ENCODE measurements at regions not wholly inside any gene's neighbourhood (a gene's known extent, or its start where the extent isn't known, plus 50 kb on each side); places are given as distances from the start of the nearest gene placed in this dataset.

GRCh38 chr3:43948013-43948412 is 257.3 kb downstream of the ABHD5 start:
- FAIRE-seq = no peak
- no peak for DNase-seq (ENCODE audit: low spot score)

- no peak for FAIRE-seq
- DNase-seq (ENCODE audit: low spot score) = no peak
These were observed 258.9 kb downstream of the ABHD5 start for GRCh38 chr3:43949594-43949993.

GRCh38 chr3:43950775-43951174 is 260.0 kb downstream of the ABHD5 start:
- no peak for FAIRE-seq
- no peak for DNase-seq (ENCODE audit: low spot score)

DNA sequence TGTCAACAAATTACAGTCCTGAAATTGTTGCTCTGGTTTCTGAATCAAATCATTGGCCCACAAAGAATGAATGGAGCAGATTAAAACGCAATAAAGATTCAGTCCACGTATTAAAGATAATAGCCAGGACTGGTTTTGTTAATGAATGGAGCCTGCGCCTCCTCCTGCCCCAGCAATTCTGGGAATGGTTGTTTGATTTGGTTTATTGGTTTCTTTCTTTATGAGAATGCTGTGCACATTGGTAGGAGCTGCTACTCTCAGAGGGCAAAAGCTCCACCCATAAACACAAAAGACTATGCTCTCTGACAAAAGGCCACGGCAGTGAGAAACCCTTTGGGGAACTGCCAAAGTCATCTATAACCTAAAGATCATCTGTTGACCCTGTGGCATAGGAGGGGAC is 261.1 kb downstream of the ABHD5 start:
- FAIRE-seq = no peak
- no peak for DNase-seq (ENCODE audit: low spot score)

- FAIRE-seq (no peak), DNase-seq (ENCODE audit: low spot score) (no peak)
These were observed 262.6 kb downstream of the ABHD5 start for GRCh38 chr3:43953380-43953779.

DNA sequence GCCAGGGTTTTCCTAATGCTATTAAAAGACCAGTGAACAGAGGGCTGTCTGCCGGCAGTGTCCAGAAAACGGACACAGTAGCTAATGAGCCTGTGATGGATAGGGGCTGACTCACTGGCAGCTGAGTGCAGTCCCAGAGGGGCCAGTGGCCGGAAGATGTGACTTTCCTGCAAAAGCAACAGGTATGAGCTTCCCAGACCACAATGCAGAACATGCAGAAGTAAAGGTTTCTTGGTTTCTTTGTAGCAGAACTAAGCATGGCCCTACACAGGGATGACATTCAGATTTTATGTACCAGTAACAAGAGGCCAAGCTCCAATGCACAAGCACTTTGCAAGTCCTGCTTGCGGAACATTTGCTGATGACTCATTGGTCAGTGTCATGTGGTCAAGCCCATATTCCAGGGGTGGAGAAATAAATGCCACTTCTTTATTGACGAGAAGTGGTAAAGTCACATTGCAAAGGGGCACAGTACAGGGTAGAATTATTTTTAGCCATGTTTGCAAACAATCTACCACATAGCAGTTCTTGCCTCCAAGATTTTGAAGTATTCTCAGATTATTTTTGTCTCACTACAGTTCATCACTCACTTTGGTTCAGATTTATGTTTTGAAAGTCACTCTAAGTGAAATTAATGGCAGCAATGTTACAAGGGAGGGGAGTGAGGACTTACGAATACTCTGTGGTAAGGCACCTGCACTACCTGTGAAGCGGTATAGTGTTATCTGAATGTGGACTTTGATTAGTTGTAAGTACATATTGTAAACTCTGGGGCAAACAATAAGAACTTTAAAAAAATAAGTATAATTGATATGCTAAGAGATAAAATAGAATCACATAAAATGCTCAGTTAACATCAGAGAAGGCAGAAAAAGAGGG is 263.3 kb downstream of the ABHD5 start:
- DNase-seq (ENCODE audit: low spot score) (peak; percentile 79), FAIRE-seq (peak; percentile 87)

GRCh38 chr3:43956945-43957344 is 266.2 kb downstream of the ABHD5 start:
- no peak for DNase-seq (ENCODE audit: low spot score)

GRCh38 chr3:43957553-43957952 is 266.8 kb downstream of the ABHD5 start:
- FAIRE-seq (no peak), DNase-seq (ENCODE audit: low spot score) (no peak)

More at GRCh38 chr3:43956945-43957344, 266.2 kb downstream of the ABHD5 start:
- no peak for FAIRE-seq

- no peak for FAIRE-seq
- DNase-seq (ENCODE audit: low spot score) = no peak
These were observed 267.4 kb downstream of the ABHD5 start for GRCh38 chr3:43958005-43958770.

DNA sequence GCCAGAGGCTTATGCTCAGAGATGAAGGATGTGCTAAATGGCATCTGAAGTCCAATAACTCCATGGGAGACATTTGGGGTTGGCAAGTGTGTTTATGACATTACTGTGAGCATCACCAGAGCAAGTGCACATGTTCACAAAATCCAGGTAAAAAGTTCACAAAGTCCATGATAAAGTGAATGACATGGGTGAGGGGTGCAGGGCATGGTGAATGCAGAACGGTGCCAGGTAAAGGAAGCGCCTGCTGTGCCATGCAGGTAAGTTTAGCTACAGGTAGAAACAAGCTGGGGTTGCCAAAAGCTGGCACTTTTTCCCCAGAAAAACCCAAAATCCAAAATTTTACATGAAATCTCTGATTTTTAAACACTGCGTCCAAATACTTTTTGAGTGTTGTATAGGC is 268.2 kb downstream of the ABHD5 start:
- FAIRE-seq (no peak), DNase-seq (ENCODE audit: low spot score) (no peak)

GRCh38 chr3:43959498-43960447 is 269.0 kb downstream of the ABHD5 start:
- no peak for FAIRE-seq

GRCh38 chr3:43960448-43960840 is 269.7 kb downstream of the ABHD5 start:
- DNase-seq (ENCODE audit: low spot score) = no peak
- no peak for FAIRE-seq

More at GRCh38 chr3:43959498-43960447, 269.0 kb downstream of the ABHD5 start:
- no peak for DNase-seq (ENCODE audit: low spot score)

GRCh38 chr3:43962043-43962442 is 271.3 kb downstream of the ABHD5 start:
- no peak for FAIRE-seq
- DNase-seq (ENCODE audit: low spot score) = no peak

GRCh38 chr3:43963208-43963607 is 272.5 kb downstream of the ABHD5 start:
- DNase-seq (ENCODE audit: low spot score) = no peak
- no peak for FAIRE-seq

DNA sequence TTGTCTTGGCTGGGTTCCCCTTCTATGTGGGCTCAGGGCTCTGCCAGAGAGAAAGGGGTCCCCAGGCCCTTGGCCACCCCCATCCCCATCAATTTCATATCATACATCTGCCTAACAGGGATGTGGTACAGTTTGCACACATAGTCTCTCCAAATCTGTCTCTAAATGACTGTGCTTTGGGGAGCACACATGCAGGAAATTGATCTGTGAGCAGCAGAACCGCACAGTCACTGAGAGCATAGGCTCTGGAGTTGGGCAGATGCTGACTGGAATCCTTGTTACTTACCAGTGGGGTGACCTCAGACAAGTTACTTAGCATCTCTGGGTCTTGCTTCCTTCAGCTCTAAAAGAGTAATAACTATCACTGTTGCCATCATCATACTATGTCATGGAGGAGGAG is 273.9 kb downstream of the ABHD5 start:
- FAIRE-seq = no peak
- DNase-seq (ENCODE audit: low spot score) = no peak

DNA sequence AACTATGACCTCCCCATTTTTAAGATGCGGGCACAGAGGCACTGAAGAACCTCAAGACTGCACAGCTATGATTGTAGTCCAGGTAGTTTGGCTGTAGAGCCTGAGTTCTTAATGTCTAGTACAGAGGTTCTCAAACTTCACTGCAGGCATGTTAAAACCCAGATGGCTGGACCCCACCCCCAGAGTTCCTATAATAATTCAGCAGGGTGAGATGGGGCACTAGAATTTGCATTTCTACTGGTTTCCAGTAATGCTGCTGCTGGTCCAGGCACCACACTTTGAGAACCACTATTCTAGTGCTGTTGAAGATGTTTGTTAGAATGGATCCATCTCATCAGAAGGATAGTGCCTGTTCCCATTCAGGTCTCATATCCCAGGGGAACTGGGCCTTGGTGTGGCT is 274.9 kb downstream of the ABHD5 start:
- DNase-seq (ENCODE audit: low spot score) = no peak
- no peak for FAIRE-seq

GRCh38 chr3:43966126-43966525 is 275.4 kb downstream of the ABHD5 start:
- FAIRE-seq = no peak
- DNase-seq (ENCODE audit: low spot score) = no peak

DNA sequence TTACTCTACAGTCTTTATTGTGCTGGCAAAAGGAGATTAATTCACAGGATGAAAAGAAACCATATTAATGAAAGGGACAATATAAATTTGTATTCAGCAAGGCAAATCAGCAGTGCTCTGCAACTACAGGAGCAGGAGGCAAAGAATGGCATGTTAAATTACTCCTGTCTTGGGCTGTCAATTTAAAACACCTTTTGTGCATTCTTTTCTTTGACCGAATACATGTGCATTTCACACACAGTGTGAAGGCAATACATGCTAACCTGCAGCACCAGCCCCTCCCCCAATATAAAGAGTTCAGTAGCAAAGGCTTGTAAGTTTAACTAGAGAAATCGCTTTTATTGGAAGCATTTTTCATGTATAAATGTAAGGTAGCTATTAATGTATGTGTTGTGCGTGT is 275.2 kb upstream of the TOPAZ1 start:
- no peak for FAIRE-seq
- no peak for DNase-seq (ENCODE audit: low spot score)

- DNase-seq (ENCODE audit: low spot score) = no peak
- no peak for FAIRE-seq
These were observed 273.2 kb upstream of the TOPAZ1 start for GRCh38 chr3:43968465-43968864.

- no peak for FAIRE-seq
These were observed 271.7 kb upstream of the TOPAZ1 start for GRCh38 chr3:43969944-43970343.

GRCh38 chr3:43970351-43970750 is 271.3 kb upstream of the TOPAZ1 start:
- DNase-seq (ENCODE audit: low spot score) (no peak), FAIRE-seq (no peak)

More at GRCh38 chr3:43969944-43970343, 271.7 kb upstream of the TOPAZ1 start:
- DNase-seq (ENCODE audit: low spot score) = no peak
